ENCODE measurements at regions not wholly inside any gene's neighbourhood (a gene's known extent, or its start where the extent isn't known, plus 50 kb on each side); places are given as distances from the start of the nearest gene placed in this dataset.

GRCh38 chr9:73682789-73683188 lies 531.1 kb downstream of the ANXA1 start:
- no peak for DNase-seq

GRCh38 chr9:73683862-73684591 lies 532.4 kb downstream of the ANXA1 start:
- peak; percentile 8 for DNase-seq

GRCh38 chr9:73684601-73685000 lies 532.9 kb downstream of the ANXA1 start:
- DNase-seq, result no peak

- no peak for DNase-seq
Observed at GRCh38 chr9:73685786-73686185, 534.1 kb downstream of the ANXA1 start.

GRCh38 chr9:73689051-73689870 lies 537.6 kb downstream of the ANXA1 start:
- DNase-seq, result no peak

GRCh38 chr9:73701415-73702057 lies 549.9 kb downstream of the ANXA1 start:
- DNase-seq, result no peak

- DNase-seq, result no peak
Observed at GRCh38 chr9:73714294-73714693, 562.6 kb downstream of the ANXA1 start.

- no peak for DNase-seq
Observed at GRCh38 chr9:73715591-73715990, 563.9 kb downstream of the ANXA1 start.

GRCh38 chr9:73719660-73720059 lies 568.0 kb downstream of the ANXA1 start:
- no peak for DNase-seq

- DNase-seq, result no peak
Observed at GRCh38 chr9:73720601-73721000, 568.9 kb downstream of the ANXA1 start.

- no peak for DNase-seq
Observed at GRCh38 chr9:73736270-73736669, 584.6 kb downstream of the ANXA1 start.

GRCh38 chr9:73738741-73739530 lies 587.3 kb downstream of the ANXA1 start:
- no peak for DNase-seq

- no peak for DNase-seq
Observed at GRCh38 chr9:73741316-73741715, 589.7 kb downstream of the ANXA1 start.

- no peak for DNase-seq
Observed at GRCh38 chr9:73742412-73742811, 590.7 kb downstream of the ANXA1 start.

- no peak for DNase-seq
Observed at GRCh38 chr9:73743826-73744225, 592.2 kb downstream of the ANXA1 start.

- no peak for DNase-seq
Observed at GRCh38 chr9:73745598-73745997, 593.9 kb downstream of the ANXA1 start.

GRCh38 chr9:73753171-73753570 lies 601.5 kb downstream of the ANXA1 start:
- DNase-seq, result no peak

GRCh38 chr9:73761905-73762304 lies 610.2 kb downstream of the ANXA1 start:
- no peak for DNase-seq

- DNase-seq, result no peak
Observed at GRCh38 chr9:73773896-73774295, 622.2 kb downstream of the ANXA1 start.

- no peak for DNase-seq
Observed at GRCh38 chr9:73775757-73776156, 624.1 kb downstream of the ANXA1 start.

GRCh38 chr9:73780916-73781315 lies 629.3 kb downstream of the ANXA1 start:
- DNase-seq, result no peak

- no peak for DNase-seq
Observed at GRCh38 chr9:73782166-73782565, 630.5 kb downstream of the ANXA1 start.

GRCh38 chr9:73799446-73799845 lies 647.8 kb downstream of the ANXA1 start:
- no peak for DNase-seq

Data from NCI-H2171 (cell line).